ENCODE measurements at regions not wholly inside any gene's neighbourhood (a gene's known extent, or its start where the extent isn't known, plus 50 kb on each side); places are given as distances from the start of the nearest gene placed in this dataset.

DNA sequence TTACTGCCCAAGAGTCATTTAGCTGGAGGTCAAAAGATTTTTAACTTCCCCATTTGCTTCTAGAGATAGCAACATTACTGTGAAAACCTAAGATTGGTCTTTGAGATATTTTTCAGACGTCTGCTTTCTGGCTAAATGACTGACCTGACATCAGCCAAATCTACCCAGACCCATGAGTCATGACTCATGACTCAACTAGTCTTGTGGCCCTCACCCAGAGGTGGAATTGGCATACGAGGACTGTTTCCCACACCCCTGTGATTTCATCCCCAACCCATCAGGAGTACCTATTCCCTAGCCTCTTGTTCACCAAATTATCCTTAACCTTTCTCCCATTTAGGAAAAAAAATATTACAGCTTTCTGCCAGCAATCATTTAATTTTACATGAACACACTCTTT is 641.6 kb downstream of the CDY2B start:
- no peak for TF ChIP-seq POLR2A (IDR thresholded peaks at IDR 0.05)
- TF ChIP-seq, protein P1, sequence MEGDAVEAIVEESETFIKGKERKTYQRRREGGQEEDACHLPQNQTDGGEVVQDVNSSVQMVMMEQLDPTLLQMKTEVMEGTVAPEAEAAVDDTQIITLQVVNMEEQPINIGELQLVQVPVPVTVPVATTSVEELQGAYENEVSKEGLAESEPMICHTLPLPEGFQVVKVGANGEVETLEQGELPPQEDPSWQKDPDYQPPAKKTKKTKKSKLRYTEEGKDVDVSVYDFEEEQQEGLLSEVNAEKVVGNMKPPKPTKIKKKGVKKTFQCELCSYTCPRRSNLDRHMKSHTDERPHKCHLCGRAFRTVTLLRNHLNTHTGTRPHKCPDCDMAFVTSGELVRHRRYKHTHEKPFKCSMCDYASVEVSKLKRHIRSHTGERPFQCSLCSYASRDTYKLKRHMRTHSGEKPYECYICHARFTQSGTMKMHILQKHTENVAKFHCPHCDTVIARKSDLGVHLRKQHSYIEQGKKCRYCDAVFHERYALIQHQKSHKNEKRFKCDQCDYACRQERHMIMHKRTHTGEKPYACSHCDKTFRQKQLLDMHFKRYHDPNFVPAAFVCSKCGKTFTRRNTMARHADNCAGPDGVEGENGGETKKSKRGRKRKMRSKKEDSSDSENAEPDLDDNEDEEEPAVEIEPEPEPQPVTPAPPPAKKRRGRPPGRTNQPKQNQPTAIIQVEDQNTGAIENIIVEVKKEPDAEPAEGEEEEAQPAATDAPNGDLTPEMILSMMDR (IDR thresholded peaks at IDR 0.05), result no peak
